Keratinocyte (primary cell): ENCODE measurements at regions not wholly inside any gene's neighbourhood (a gene's known extent, or its start where the extent isn't known, plus 50 kb on each side); places are given as distances from the start of the nearest gene placed in this dataset.

ENCODE experiments used
- DNase-seq: peaks from one replicate; pipeline ENCODE4 v3.0.0-alpha.2; 2011; ENCODE audit warnings: low read depth, missing footprints, low spot score
- FAIRE-seq: peaks from 2 replicates; lab custom pipeline; 2011; peaks lifted over from hg19 to GRCh38; lab: Jason Lieb, UNC
- H2AFZ ChIP-seq: 2 replicates; pipeline ENCODE4 v1.6.0; 2012; ENCODE audit warnings: low read length, control low read depth, inconsistent platforms; ENCODE audit not compliant: control insufficient read depth
- H3K27ac ChIP-seq: 2 replicates; pipeline ENCODE4 v1.5.1; 2011; ENCODE audit warnings: low read length; ENCODE audit not compliant: control insufficient read depth, insufficient read depth
- H3K27me3 ChIP-seq: 3 replicates; pipeline ENCODE4 v1.6.0; 2011; ENCODE audit warnings: low read length; ENCODE audit not compliant: control insufficient read depth, insufficient read depth; ENCODE audit errors: extremely low read depth
- H3K36me3 ChIP-seq, 2 experiments: 2 replicates in 1 of 2; 3 replicates in 1 of 2; pipeline ENCODE4 v1.5.1; 2011; ENCODE audit warnings: low read length in 2 of 2, mild to moderate bottlenecking in 1 of 2; ENCODE audit not compliant: control insufficient read depth in 2 of 2, insufficient read depth in 2 of 2; ENCODE audit errors: extremely low read depth in 1 of 2
- H3K4me1 ChIP-seq: 3 replicates; pipeline ENCODE4 v1.5.1; 2011; ENCODE audit warnings: low read length; ENCODE audit not compliant: control insufficient read depth, insufficient read depth; ENCODE audit errors: extremely low read depth
- H3K4me2 ChIP-seq: 3 replicates; pipeline ENCODE4 v1.6.0; 2011; ENCODE audit warnings: low read depth, low read length; ENCODE audit not compliant: control insufficient read depth, insufficient read depth; ENCODE audit errors: extremely low read depth
- H3K4me3 ChIP-seq, 3 experiments: fragments of 200-600 bp in 1 of 3; sonication (generic) in 1 of 3; 2 replicates in 2 of 3; 3 replicates in 1 of 3; pipeline ENCODE4 v1.5.1; 2011 to 2016; ENCODE audit warnings: low read length in 3 of 3, mild to moderate bottlenecking in 3 of 3, control low read depth in 2 of 3, inconsistent platforms in 1 of 3, low read depth in 1 of 3, mixed read lengths in 1 of 3, mixed run types in 1 of 3, moderate library complexity in 1 of 3; ENCODE audit not compliant: control insufficient read depth in 2 of 3, insufficient read depth in 2 of 3; ENCODE audit errors: extremely low read depth in 1 of 3
- H3K79me2 ChIP-seq: 2 replicates; pipeline ENCODE4 v1.6.0; 2012; ENCODE audit warnings: low read length; ENCODE audit not compliant: control insufficient read depth, insufficient read depth
- H3K9ac ChIP-seq: 3 replicates; pipeline ENCODE4 v1.6.0; 2011; ENCODE audit warnings: low read length; ENCODE audit not compliant: control insufficient read depth, insufficient read depth; ENCODE audit errors: extremely low read depth
- H3K9me1 ChIP-seq: 3 replicates; pipeline ENCODE4 v1.6.0; 2011; ENCODE audit warnings: low read length; ENCODE audit not compliant: control insufficient read depth, insufficient read depth; ENCODE audit errors: extremely low read depth
- H3K9me3 ChIP-seq: 2 replicates; pipeline ENCODE4 v1.5.1; 2012; ENCODE audit warnings: low read depth, low read length; ENCODE audit not compliant: control insufficient read depth
- H4K20me1 ChIP-seq: 3 replicates; pipeline ENCODE4 v1.6.0; 2011; ENCODE audit warnings: low read length; ENCODE audit not compliant: control insufficient read depth, insufficient read depth; ENCODE audit errors: extremely low read depth
- CTCF ChIP-seq, 3 experiments: IDR thresholded peaks in 1 of 3; conservative IDR thresholded peaks in 1 of 3; optimal IDR thresholded peaks in 1 of 3; 2 replicates in 2 of 3; 3 replicates in 1 of 3; pipeline versions ENCODE3 to v1.5.1; 2011; ENCODE audit warnings: low read length in 3 of 3, mild to moderate bottlenecking in 3 of 3, moderate library complexity in 2 of 3, control low read depth in 1 of 3, inconsistent platforms in 1 of 3; ENCODE audit not compliant: insufficient read depth in 2 of 3; ENCODE audit errors: extremely low read depth in 1 of 3
- EZH2 ChIP-seq: IDR thresholded peaks from one replicate; pipeline ENCODE4 v1.6.1; 2012; ENCODE audit warnings: inconsistent platforms, mild to moderate bottlenecking, low read length, moderate library complexity
- dilution Hi-C: fragments of 300-500 bp; cut with MboI; formaldehyde crosslinking; loops from one replicate; pipeline ENCODE4 v1.7.0; 2020; ENCODE audit warnings: low sequenced_read_pairs; ENCODE audit not compliant: extremely low pct_ligation_motif_present

- dilution Hi-C loops: no loop called here
- peak; percentile 9 for FAIRE-seq
These were observed 138.7 kb upstream of the KRR1 start for GRCh38 chr12:75650100-75650499.

GRCh38 chr12:75648856-75649255 is 137.4 kb upstream of the KRR1 start:
- DNase-seq: no peak
- Histone ChIP-seq H3K4me2 (no peak overlapping the region), H3K27me3 (no peaks in the 10 kb centered on the region), H3K27ac (no peak overlapping the region), H3K36me3 (peaks cover 0 to 4% of the 10 kb centered on the region in 2 experiments), H3K9me3 (no peaks in the 10 kb centered on the region), H3K9me1 (no peaks in the 10 kb centered on the region), H3K4me1 (peaks cover 16% of the 10 kb centered on the region), H4K20me1 (no peaks in the 10 kb centered on the region), H2AFZ (no peak overlapping the region), H3K9ac (no peak overlapping the region), H3K4me3 (no peak overlapping the region), H3K79me2 (no peaks in the 10 kb centered on the region)
- dilution Hi-C loops: no loop called here
- no peak for FAIRE-seq
- TF ChIP-seq CTCF (optimal IDR thresholded peaks at IDR 0.05 in 1 of 3, IDR thresholded peaks at IDR 0.05 in 1 of 3, conservative IDR thresholded peaks at IDR 0.05 in 1 of 3; ENCODE audit: extremely low read depth in 1 of 3, insufficient read depth in 2 of 3, low read length in 3 of 3): no peak
- no peak for TF ChIP-seq EZH2

More at GRCh38 chr12:75650100-75650499, 138.7 kb upstream of the KRR1 start:
- no peak overlapping the region for H2AFZ ChIP-seq
- peak overlapping the region; percentile 72 for H3K27ac ChIP-seq
- no peak overlapping the region for H3K4me3 ChIP-seq
- peaks cover 16% of the 10 kb centered on the region for H3K4me1 ChIP-seq
- no peaks in the 10 kb centered on the region for H3K79me2 ChIP-seq
- no peak for TF ChIP-seq EZH2
- TF ChIP-seq CTCF (optimal IDR thresholded peaks at IDR 0.05 in 1 of 3, IDR thresholded peaks at IDR 0.05 in 1 of 3, conservative IDR thresholded peaks at IDR 0.05 in 1 of 3; ENCODE audit: extremely low read depth in 1 of 3, insufficient read depth in 2 of 3, low read length in 3 of 3): no peak
- no peaks in the 10 kb centered on the region for H4K20me1 ChIP-seq
- peaks cover 0 to 4% of the 10 kb centered on the region in 2 experiments for H3K36me3 ChIP-seq
- H3K9ac ChIP-seq: no peak overlapping the region
- no peaks in the 10 kb centered on the region for H3K9me3 ChIP-seq
- H3K9me1 ChIP-seq: no peaks in the 10 kb centered on the region
- no peak overlapping the region for H3K4me2 ChIP-seq
- DNase-seq: no peak
- H3K27me3 ChIP-seq: no peaks in the 10 kb centered on the region
